SK-N-SH (cell line): ENCODE measurements at regions not wholly inside any gene's neighbourhood (a gene's known extent, or its start where the extent isn't known, plus 50 kb on each side); places are given as distances from the start of the nearest gene placed in this dataset.

ENCODE experiments used
- CTCF ChIA-PET: fragments of 300-600, 350-600 bp; formaldehyde crosslinking; extraction: SDS; loops from one replicate; lab custom pipeline; 2021; lab: Yijun Ruan, JAX
- POLR2A ChIA-PET: fragments of 350-600 bp; sonication (Branson Sonifier 250); formaldehyde crosslinking; extraction: SDS; loops from one replicate; lab custom pipeline; 2020; ENCODE audit warnings: antibody characterized with exemption, inconsistent platforms; lab: Yijun Ruan, JAX
- DNase-seq: peaks from one replicate; pipeline ENCODE4 v3.0.0; 2012
- H2AFZ ChIP-seq: fragments of 200-600 bp; sonication (generic); 2 replicates; pipeline ENCODE4 v1.8.1; 2016; ENCODE audit warnings: antibody characterized with exemption, mild to moderate bottlenecking, low read depth
- H3F3A ChIP-seq: fragments of 200-600 bp; sonication (generic); replicated peaks from 2 replicates; pipeline ENCODE3; 2016; ENCODE audit warnings: antibody characterized with exemption, mild to moderate bottlenecking; ENCODE audit not compliant: insufficient read depth
- H3K27ac ChIP-seq, 2 experiments: fragments of 200-500 bp in 1 of 2; fragments of 200-600 bp in 1 of 2; sonication (Bioruptor generic) in 1 of 2; sonication (generic), shearing (Covaris generic) in 1 of 2; 2 replicates each; pipeline versions ENCODE4 v1.5.1 to v1.6.1; 2014 to 2016; ENCODE audit warnings: low read depth in 2 of 2, inconsistent platforms in 1 of 2, low read length in 1 of 2, mild to moderate bottlenecking in 1 of 2, mixed read lengths in 1 of 2
- H3K27me3 ChIP-seq: fragments of 200-600 bp; sonication (generic), shearing (Covaris generic); 2 replicates; pipeline ENCODE4 v1.6.1; 2016; ENCODE audit warnings: mixed run types; ENCODE audit not compliant: insufficient read depth
- H3K36me3 ChIP-seq, 2 experiments: fragments of 200-500 bp in 1 of 2; fragments of 200-600 bp in 1 of 2; sonication (Bioruptor generic) in 1 of 2; sonication (generic) in 1 of 2; replicated peaks in 1 of 2; 2 replicates each; pipeline versions ENCODE3 to v1.5.1; 2014 to 2016; ENCODE audit warnings: low read length in 1 of 2, mild to moderate bottlenecking in 1 of 2; ENCODE audit not compliant: insufficient read depth in 2 of 2, control insufficient read depth in 1 of 2
- H3K4me1 ChIP-seq, 2 experiments: fragments of 200-500 bp in 1 of 2; fragments of 200-600 bp in 1 of 2; sonication (Bioruptor generic) in 1 of 2; sonication (generic), shearing (Covaris generic) in 1 of 2; 2 replicates each; pipeline versions ENCODE4 v1.5.1 to v1.6.1; 2014 to 2016; ENCODE audit warnings: low read depth in 1 of 2, low read length in 1 of 2, mixed run types in 1 of 2; ENCODE audit not compliant: insufficient read depth in 2 of 2, control insufficient read depth in 1 of 2
- H3K4me2 ChIP-seq: fragments of 200-600 bp; sonication (generic), shearing (Covaris generic); 2 replicates; pipeline ENCODE4 v1.6.1; 2017; ENCODE audit warnings: mixed run types
- H3K4me3 ChIP-seq, 2 experiments: fragments of 200-500 bp in 1 of 2; fragments of 200-600 bp in 1 of 2; sonication (Bioruptor generic) in 1 of 2; sonication (generic), shearing (Covaris generic) in 1 of 2; 2 replicates each; pipeline versions ENCODE4 v1.5.1 to v1.8.1; 2014 to 2016; ENCODE audit warnings: low read depth in 2 of 2, inconsistent platforms in 1 of 2, low read length in 1 of 2, mild to moderate bottlenecking in 1 of 2, mixed read lengths in 1 of 2, moderate library complexity in 1 of 2
- H3K79me2 ChIP-seq: fragments of 200-600 bp; sonication (generic); 2 replicates; pipeline ENCODE4 v1.8.1; 2017; ENCODE audit warnings: mild to moderate bottlenecking; ENCODE audit not compliant: insufficient read depth
- H3K9ac ChIP-seq: fragments of 200-600 bp; sonication (generic); 2 replicates; pipeline ENCODE4 v1.6.1; 2017; ENCODE audit warnings: mixed run types
- H3K9me2 ChIP-seq: fragments of 200-600 bp; sonication (generic); 2 replicates; pipeline ENCODE4 v1.6.1; 2017; ENCODE audit warnings: mixed run types
- H3K9me3 ChIP-seq: fragments of 200-600 bp; sonication (generic); 2 replicates; pipeline ENCODE4 v1.6.1; 2017; ENCODE audit warnings: mixed run types, mild to moderate bottlenecking, moderate library complexity
- H4K20me1 ChIP-seq: fragments of 200-600 bp; sonication (generic); 2 replicates; pipeline ENCODE4 v1.6.1; 2017; ENCODE audit warnings: mild to moderate bottlenecking, mixed run types; ENCODE audit not compliant: insufficient read depth
- ELF1 ChIP-seq: IDR thresholded peaks from 2 replicates; pipeline ENCODE4 v1.4.0; 2012
- EP300 ChIP-seq, 2 experiments: IDR thresholded peaks; 2 replicates each; pipeline versions ENCODE4 v1.4.0 to v1.6.1; 2012; ENCODE audit warnings: borderline replicate concordance in 1 of 2, low read depth in 1 of 2, low read length in 1 of 2
- EZH2phosphoT487 ChIP-seq: fragments of 200-600 bp; sonication (generic); IDR thresholded peaks from 2 replicates; pipeline ENCODE4 v1.6.1; 2017; ENCODE audit warnings: low read depth, mixed run types, mild to moderate bottlenecking, antibody characterized with exemption, moderate library complexity, borderline replicate concordance
- FOXJ3 ChIP-seq: sonication (generic); formaldehyde crosslinking; IDR thresholded peaks from 2 replicates; pipeline ENCODE4 v1.5.1; 2020; ENCODE audit warnings: mild to moderate bottlenecking, missing genetic modification reagents
- IRF3 ChIP-seq: fragments of 150-350 bp; IDR thresholded peaks from 2 replicates; pipeline ENCODE4 v1.6.1; 2016; ENCODE audit warnings: mild to moderate bottlenecking, low read depth, low read length
- JUND ChIP-seq: IDR thresholded peaks from 2 replicates; pipeline ENCODE4 v1.4.0; 2012
- PBX3 ChIP-seq: IDR thresholded peaks from 2 replicates; pipeline ENCODE4; 2012
- POLR2AphosphoS5 ChIP-seq: IDR thresholded peaks from 2 replicates; pipeline ENCODE4 v1.6.1; 2012; ENCODE audit warnings: low read depth, low read length
- RAD21 ChIP-seq: IDR thresholded peaks from 2 replicates; pipeline ENCODE4 v1.6.1; 2012; ENCODE audit warnings: mild to moderate bottlenecking, low read length
- RCOR1 ChIP-seq: fragments of 150-350 bp; IDR thresholded peaks from 2 replicates; pipeline ENCODE4 v1.6.1; 2017; ENCODE audit warnings: antibody characterized with exemption, low read length
- RFX5 ChIP-seq: IDR thresholded peaks from 2 replicates; pipeline ENCODE4 v1.6.1; 2012; ENCODE audit warnings: mild to moderate bottlenecking, improper control_type of control experiment, low read length
- SIN3A ChIP-seq: IDR thresholded peaks from 2 replicates; pipeline ENCODE4 v1.6.1; 2012; ENCODE audit warnings: low read depth, mild to moderate bottlenecking, low read length, moderate library complexity, borderline replicate concordance
- TCF12 ChIP-seq: IDR thresholded peaks from 2 replicates; pipeline ENCODE4 v1.4.0; 2012
- TEAD4 ChIP-seq: IDR thresholded peaks from 2 replicates; pipeline ENCODE4 v1.4.0; 2012; ENCODE audit warnings: mild to moderate bottlenecking, borderline replicate concordance; ENCODE audit not compliant: insufficient read depth
- USF2 ChIP-seq: fragments of 150-350 bp; IDR thresholded peaks from 2 replicates; pipeline ENCODE4 v1.6.1; 2017; ENCODE audit warnings: antibody characterized with exemption, low read length, low read depth, borderline replicate concordance
- YY1 ChIP-seq: IDR thresholded peaks from 2 replicates; pipeline ENCODE4 v1.4.0; 2012; ENCODE audit warnings: low read depth, mild to moderate bottlenecking
- ZBTB33 ChIP-seq: IDR thresholded peaks from 2 replicates; pipeline ENCODE4 v1.4.0; 2012; ENCODE audit warnings: low read depth, borderline replicate concordance
- WGBS: methylation state at CpG from one replicate; pipeline ENCODE4 v1.1.6; 2017; ENCODE audit warnings: low lambda C conversion rate; 5-methylcytosine and 5-hydroxymethylcytosine counted together

GRCh38 chr20:57892471-57892870 lies 182.7 kb upstream of the PMEPA1 start:
- H3K4me2 ChIP-seq: no peak overlapping the region
- H3K79me2 ChIP-seq: no peaks in the 10 kb centered on the region
- no peaks in the 10 kb centered on the region for H3F3A ChIP-seq
- peaks cover 0 to 37% of the 10 kb centered on the region in 2 experiments; a peak in 1 of 4 replicates for H3K4me1 ChIP-seq
- H2AFZ ChIP-seq: no peak overlapping the region
- POLR2A ChIA-PET: interaction anchor here (1.3 kb wide), 1 partner anchor 10 kb away, joined by 3 read pairs; no protein-coding TSS in a partner anchor
- 80% methylated on average over 8 of the region's 10 CpGs for WGBS
- no peaks in the 10 kb centered on the region for H3K9me2 ChIP-seq
- no peak overlapping the region for H3K9ac ChIP-seq
- no peak overlapping the region for H3K4me3 ChIP-seq
- no peak overlapping the region for H3K27ac ChIP-seq
- H3K9me3 ChIP-seq: no peaks in the 10 kb centered on the region
- H4K20me1 ChIP-seq: no peaks in the 10 kb centered on the region
- CTCF ChIA-PET: interaction anchor here (1.4 to 2.0 kb wide), 4 partner anchors 11 to 238 kb away, joined by 3 to 6 read pairs (median 4); no protein-coding TSS in a partner anchor
- TF ChIP-seq USF2 (no peak), TEAD4 (no peak), RFX5 (no peak), YY1 (no peak), EP300 (IDR thresholded peaks at IDR 0.05; ENCODE audit: borderline replicate concordance in 1 of 2, low read depth in 1 of 2, low read length in 1 of 2) (no peak), PBX3 (no peak), ZBTB33 (no peak), RAD21 (no peak), IRF3 (no peak), ELF1 (no peak), POLR2AphosphoS5 (no peak), TCF12 (no peak)
- H3K27me3 ChIP-seq: no peaks in the 10 kb centered on the region; the same call in 1 of the 2 replicates
- H3K36me3 ChIP-seq: no peaks in the 10 kb centered on the region
- no peak for DNase-seq

GRCh38 chr20:57891014-57891413 lies 181.2 kb upstream of the PMEPA1 start:
- Histone ChIP-seq H3K9me3 (no peaks in the 10 kb centered on the region), H3K27me3 (no peaks in the 10 kb centered on the region; the same call in 1 of the 2 replicates), H3K9ac (no peak overlapping the region), H2AFZ (no peak overlapping the region), H3K4me1 (peaks cover 0 to 31% of the 10 kb centered on the region in 2 experiments; a peak in 1 of 4 replicates), H3K9me2 (no peaks in the 10 kb centered on the region), H3K4me2 (no peak overlapping the region), H3K4me3 (no peak overlapping the region), H3K79me2 (no peaks in the 10 kb centered on the region), H4K20me1 (no peaks in the 10 kb centered on the region), H3F3A (no peaks in the 10 kb centered on the region), H3K27ac (no peak overlapping the region), H3K36me3 (no peaks in the 10 kb centered on the region)
- ChIA-PET CTCF (interaction anchor here (1.7 to 1.9 kb wide), 2 partner anchors 9 to 289 kb away, joined by 4 read pairs; no protein-coding TSS in a partner anchor), POLR2A (no interaction called here)
- TF ChIP-seq ZBTB33: no peak
- TF ChIP-seq ELF1: no peak
- no peak for TF ChIP-seq SIN3A
- no peak for TF ChIP-seq FOXJ3 (CRISPR knock-in tag)
- TF ChIP-seq JUND: no peak
- TF ChIP-seq RCOR1: no peak
- no peak for TF ChIP-seq RAD21
- TF ChIP-seq EZH2phosphoT487: no peak
- TF ChIP-seq PBX3: no peak
- WGBS: 61% methylated on average over 5 of the region's 5 CpGs
- no peak for DNase-seq
